Transverse colon (tissue), 4 donors: ENCODE measurements at regions not wholly inside any gene's neighbourhood (a gene's known extent, or its start where the extent isn't known, plus 50 kb on each side); places are given as distances from the start of the nearest gene placed in this dataset.
"Not testable (repeated sequence)": the region's sequence is repeated elsewhere in the genome, so short reads cannot be mapped to it uniquely, and the experiment has no call there.

Experiments used
- DNase-seq: peaks from one replicate; pipeline ENCODE4 v3.0.0-alpha.2; 2019
- H3K27ac ChIP-seq, 4 donors: fragments of 200-600 bp; sonication (generic); 2 replicates each; pipeline ENCODE4 v1.5.1; 2016 to 2018; ENCODE audit warnings: inconsistent platforms in 4 of 4
- H3K27me3 ChIP-seq: fragments of 200-600 bp; sonication (generic); 2 replicates; pipeline ENCODE4 v1.5.1; 2017; ENCODE audit warnings: inconsistent platforms
- H3K36me3 ChIP-seq, 4 donors: fragments of 200-600 bp; sonication (generic); 2 replicates each; pipeline ENCODE4 v1.5.1; 2017 to 2019; ENCODE audit warnings: inconsistent platforms in 4 of 4
- H3K4me1 ChIP-seq, 4 donors: fragments of 200-600 bp; sonication (generic); 2 replicates each; pipeline ENCODE4 v1.5.1; 2017 to 2020; ENCODE audit warnings: inconsistent platforms in 4 of 4
- H3K4me3 ChIP-seq, 4 donors: fragments of 200-600 bp; sonication (generic); 1 replicate in 1 of 4; 2 replicates in 3 of 4; pipeline versions ENCODE4 v1.5.1 to v1.6.1; 2017 to 2019; ENCODE audit warnings: inconsistent platforms in 4 of 4
- H3K9me3 ChIP-seq, 2 donors: fragments of 200-600 bp; sonication (generic); 2 replicates each; pipeline ENCODE4 v1.5.1; 2017 to 2019; ENCODE audit warnings: inconsistent platforms in 2 of 2
- CTCF ChIP-seq, 5 experiments: fragments of 200-600 bp in 3 of 5; fragments of 450-650 bp in 2 of 5; sonication (generic) in 3 of 5; IDR thresholded peaks; 1 replicate in 2 of 5; 2 replicates in 3 of 5; pipeline ENCODE4 v1.5.1; 2016 to 2017; ENCODE audit warnings: antibody characterized with exemption in 5 of 5, inconsistent platforms in 3 of 5, mild to moderate bottlenecking in 2 of 5, moderate library complexity in 1 of 5
- EP300 ChIP-seq: sonication (generic); formaldehyde crosslinking; IDR thresholded peaks from one replicate; pipeline ENCODE4 v1.6.1; 2017; ENCODE audit warnings: antibody characterized with exemption, low read depth
- POLR2A ChIP-seq: fragments of 450-650 bp; IDR thresholded peaks from one replicate; pipeline ENCODE4 v1.6.1; 2016; ENCODE audit warnings: antibody characterized with exemption, mild to moderate bottlenecking, moderate library complexity
- POLR2AphosphoS5 ChIP-seq, 3 donors: sonication (generic); formaldehyde crosslinking; IDR thresholded peaks; one replicate each; pipeline ENCODE4 v1.6.1; 2016; ENCODE audit warnings: antibody characterized with exemption in 3 of 3
- WGBS, 2 donors: methylation state at CpG; one replicate each; pipeline ENCODE4 v1.1.5; 2018; ENCODE audit warnings: low coverage in 1 of 2; 5-methylcytosine and 5-hydroxymethylcytosine counted together
- in situ Hi-C, 4 donors: fragments of 200-750 bp; cut with MboI; loops; one replicate each; pipeline versions ENCODE4 v1.15.0 to v1.15.1; 2017; ENCODE audit warnings: low sequenced_read_pairs in 3 of 4, low pct_ligation_motif_present in 1 of 4, low pct_unique_long_range_greater_than_20kb in 1 of 4
- intact Hi-C: fragments of 100-400 bp; cut with DNase I; formaldehyde crosslinking; loops from one replicate; pipeline ENCODE4 v1.15.1; 2023; ENCODE audit warnings: low total_unique reads

- intact Hi-C loops (no loop called here), in situ Hi-C loops (no loop called here)
- Histone ChIP-seq H3K27me3 (no peaks in the 10 kb centered on the region), H3K4me3 (no peak overlapping the region), H3K9me3 (no peaks in the 10 kb centered on the region), H3K27ac (no peak overlapping the region), H3K36me3 (no peaks in the 10 kb centered on the region), H3K4me1 (no peaks in the 10 kb centered on the region)
- DNase-seq = no peak
- TF ChIP-seq POLR2A (no peak), POLR2AphosphoS5 (IDR thresholded peaks at IDR 0.05) (no peak), CTCF (IDR thresholded peaks at IDR 0.05) (no peak), EP300 (no peak)
- WGBS, 2 donors = 94 to 95% methylated on average over 6 to 23 of the region's 23 CpGs
These were observed 755.8 kb downstream of the PRIM2 start for GRCh38 chr6:58073263-58073662.

GRCh38 chr6:58090067-58090466 lies 772.6 kb downstream of the PRIM2 start:
- H3K4me3 ChIP-seq, DNase-seq, H3K27ac ChIP-seq, H3K4me1 ChIP-seq, H3K27me3 ChIP-seq, intact Hi-C loops, in situ Hi-C loops, H3K36me3 ChIP-seq, H3K9me3 ChIP-seq: not testable (repeated sequence)
- 14 to 50% methylated on average over 2 of the region's 2 CpGs for WGBS, 2 donors

- in situ Hi-C loops, H3K27me3 ChIP-seq, H3K27ac ChIP-seq, H3K4me1 ChIP-seq, H3K4me3 ChIP-seq, H3K36me3 ChIP-seq, DNase-seq, H3K9me3 ChIP-seq, intact Hi-C loops: not testable (repeated sequence)
These were observed 779.8 kb downstream of the PRIM2 start for GRCh38 chr6:58097251-58097650.

GRCh38 chr6:58113960-58114359 lies 796.5 kb downstream of the PRIM2 start:
- Histone ChIP-seq H3K4me1 (no peaks in the 10 kb centered on the region), H3K9me3 (no peaks in the 10 kb centered on the region), H3K27me3 (no peaks in the 10 kb centered on the region), H3K27ac (no peak overlapping the region), H3K36me3 (no peaks in the 10 kb centered on the region), H3K4me3 (no peak overlapping the region)
- WGBS, 2 donors = 32 to 51% methylated on average over 2 to 3 of the region's 3 CpGs
- intact Hi-C loops = no loop called here
- TF ChIP-seq POLR2A (no peak), POLR2AphosphoS5 (IDR thresholded peaks at IDR 0.05) (no peak), EP300 (no peak), CTCF (IDR thresholded peaks at IDR 0.05) (no peak)
- in situ Hi-C loops = no loop called here
- DNase-seq = no peak

GRCh38 chr6:58117162-58117561 lies 799.7 kb downstream of the PRIM2 start:
- H3K4me3 ChIP-seq, DNase-seq, H3K9me3 ChIP-seq, H3K36me3 ChIP-seq, in situ Hi-C loops, H3K27ac ChIP-seq, H3K27me3 ChIP-seq, H3K4me1 ChIP-seq, intact Hi-C loops: not testable (repeated sequence)
- WGBS, 2 donors = 43 to 59% methylated on average over 1 of the region's 1 CpG

GRCh38 chr6:58121616-58122015 lies 804.2 kb downstream of the PRIM2 start:
- in situ Hi-C loops, H3K36me3 ChIP-seq, H3K4me1 ChIP-seq, DNase-seq, H3K9me3 ChIP-seq, H3K27me3 ChIP-seq, intact Hi-C loops, H3K4me3 ChIP-seq, H3K27ac ChIP-seq: not testable (repeated sequence)
- WGBS, 2 donors = 88 to 100% methylated on average over 1 to 3 of the region's 3 CpGs

GRCh38 chr6:58123770-58124169 lies 806.3 kb downstream of the PRIM2 start:
- H3K4me1 ChIP-seq, H3K9me3 ChIP-seq, intact Hi-C loops, DNase-seq, H3K4me3 ChIP-seq, H3K27ac ChIP-seq, H3K27me3 ChIP-seq, H3K36me3 ChIP-seq, in situ Hi-C loops: not testable (repeated sequence)
- 17 to 32% methylated on average over 1 to 2 of the region's 2 CpGs for WGBS, 2 donors

GRCh38 chr6:58128549-58128948 lies 811.1 kb downstream of the PRIM2 start:
- 64 to 65% methylated on average over 2 of the region's 2 CpGs for WGBS, 2 donors
- H3K9me3 ChIP-seq, H3K4me3 ChIP-seq, H3K27ac ChIP-seq, H3K27me3 ChIP-seq, H3K4me1 ChIP-seq, in situ Hi-C loops, DNase-seq, intact Hi-C loops, H3K36me3 ChIP-seq: not testable (repeated sequence)

- intact Hi-C loops, H3K27me3 ChIP-seq, H3K36me3 ChIP-seq, H3K4me1 ChIP-seq, in situ Hi-C loops, H3K27ac ChIP-seq, H3K9me3 ChIP-seq, H3K4me3 ChIP-seq, DNase-seq: not testable (repeated sequence)
- 3% methylated on average over 1 of the region's 1 CpG; no CpG with 5 or more reads in 1 of the 2 donors for WGBS, 2 donors
These were observed 811.7 kb downstream of the PRIM2 start for GRCh38 chr6:58129098-58129497.
